Spleen (tissue), 11 donors: ENCODE measurements at regions not wholly inside any gene's neighbourhood (a gene's known extent, or its start where the extent isn't known, plus 50 kb on each side); places are given as distances from the start of the nearest gene placed in this dataset.

Experiments
- DNase-seq: peaks from one replicate; pipeline ENCODE4 v3.0.0-alpha.2; 2020
- H3K27ac ChIP-seq, 8 donors: fragments of 200-600 bp; sonication (generic) in 7 of 8; 1 replicate in 4 of 8; 2 replicates in 4 of 8; pipeline versions ENCODE4 v1.5.0 to v1.8.0; 2016 to 2021; ENCODE audit warnings: inconsistent platforms in 4 of 8, mild to moderate bottlenecking in 4 of 8, moderate library complexity in 1 of 8
- H3K27me3 ChIP-seq, 7 donors: fragments of 200-600 bp; sonication (generic) in 6 of 7; replicated peaks in 1 of 7; 1 replicate in 4 of 7; 2 replicates in 3 of 7; pipeline versions ENCODE4 v1.5.0 to v1.8.0; 2016 to 2021; ENCODE audit warnings: inconsistent platforms in 3 of 7, mild to moderate bottlenecking in 1 of 7
- H3K36me3 ChIP-seq, 6 donors: fragments of 200-600 bp; sonication (generic) in 5 of 6; 1 replicate in 4 of 6; 2 replicates in 2 of 6; pipeline versions ENCODE4 v1.5.0 to v1.8.0; 2016 to 2021; ENCODE audit warnings: inconsistent platforms in 2 of 6
- H3K4me1 ChIP-seq, 6 donors: fragments of 200-600 bp; sonication (generic) in 5 of 6; 1 replicate in 3 of 6; 2 replicates in 3 of 6; pipeline versions ENCODE4 v1.5.0 to v1.8.0; 2016 to 2021; ENCODE audit warnings: inconsistent platforms in 3 of 6
- H3K4me3 ChIP-seq, 8 donors: fragments of 200-600 bp; sonication (generic) in 7 of 8; 1 replicate in 4 of 8; 2 replicates in 4 of 8; pipeline versions ENCODE4 v1.5.0 to v1.8.0; 2016 to 2021; ENCODE audit warnings: inconsistent platforms in 4 of 8, mild to moderate bottlenecking in 4 of 8, moderate library complexity in 2 of 8
- H3K9me3 ChIP-seq, 8 donors: fragments of 200-600 bp; sonication (generic) in 7 of 8; 1 replicate in 4 of 8; 2 replicates in 4 of 8; pipeline versions ENCODE4 v1.5.0 to v1.8.0; 2016 to 2021; ENCODE audit warnings: inconsistent platforms in 4 of 8
- POLR2A ChIP-seq, 3 donors: fragments of 450-650 bp; IDR thresholded peaks; one replicate each; pipeline ENCODE4 v1.5.1; 2017; ENCODE audit warnings: antibody characterized with exemption in 3 of 3, mild to moderate bottlenecking in 1 of 3
- POLR2AphosphoS5 ChIP-seq, 3 donors: sonication (generic); formaldehyde crosslinking; IDR thresholded peaks; one replicate each; pipeline ENCODE4 v1.5.1; 2017; ENCODE audit warnings: antibody characterized with exemption in 3 of 3
- WGBS, 5 donors: extraction: QIAGEN DNeasy Blood & Tissue Kit in 3 of 5; methylation state at CpG; one replicate each; pipeline versions ENCODE4 v1.1.5 to v1.1.7; 2013 to 2018; 5-methylcytosine and 5-hydroxymethylcytosine counted together
- intact Hi-C: fragments of 100-400 bp; cut with DNase I; formaldehyde crosslinking; loops from one replicate; pipeline ENCODE4 v1.15.0; 2023; ENCODE audit warnings: low total_unique reads
- TF ChIP-seq, protein P1 (sequence below), 11 experiments: fragments of 200-600 bp in 7 of 11; fragments of 450-650 bp in 4 of 11; sonication (generic) in 4 of 11; IDR thresholded peaks in 8 of 11; conservative IDR thresholded peaks in 3 of 11; 1 replicate in 7 of 11; 2 replicates in 4 of 11; pipeline versions ENCODE4 v1.4.0 to v1.8.0; 2016 to 2021; ENCODE audit warnings: antibody characterized with exemption in 11 of 11, inconsistent platforms in 4 of 11, mild to moderate bottlenecking in 1 of 11
- donor health status: healthy with polysubstance abuse.
- donor health status: DM: no; HTN: no; CAD: no; lungs with moderate emphysema.
- donor health status: DM: no; HTN: no; CAD: no.
- donor health status: Bipolar disorder and iron deficiency.
- donor health status: healthy.
- donor health status: DM: no; HTN: no; CAD: no.
- donor health status: DM: yes; HTN: yes; CAD: no.

- H3K4me1 ChIP-seq = peaks cover 0 to 7% (median 5%) of the 10 kb centered on the region in 6 donors
- intact Hi-C loops = loop anchor here (5.0 to 10.0 kb wide), 3 partner anchors 331 to 729 kb away; partner anchors contain the start of gene GRIK3
- peak; percentile 90 for DNase-seq
- H3K9me3 ChIP-seq = no peaks in the 10 kb centered on the region
- H3K27ac ChIP-seq = no peak overlapping the region
- H3K36me3 ChIP-seq = no peaks in the 10 kb centered on the region
- TF ChIP-seq POLR2AphosphoS5 (IDR thresholded peaks at IDR 0.05) = no peak
- TF ChIP-seq POLR2A (IDR thresholded peaks at IDR 0.05) = no peak
- TF ChIP-seq, protein P1, sequence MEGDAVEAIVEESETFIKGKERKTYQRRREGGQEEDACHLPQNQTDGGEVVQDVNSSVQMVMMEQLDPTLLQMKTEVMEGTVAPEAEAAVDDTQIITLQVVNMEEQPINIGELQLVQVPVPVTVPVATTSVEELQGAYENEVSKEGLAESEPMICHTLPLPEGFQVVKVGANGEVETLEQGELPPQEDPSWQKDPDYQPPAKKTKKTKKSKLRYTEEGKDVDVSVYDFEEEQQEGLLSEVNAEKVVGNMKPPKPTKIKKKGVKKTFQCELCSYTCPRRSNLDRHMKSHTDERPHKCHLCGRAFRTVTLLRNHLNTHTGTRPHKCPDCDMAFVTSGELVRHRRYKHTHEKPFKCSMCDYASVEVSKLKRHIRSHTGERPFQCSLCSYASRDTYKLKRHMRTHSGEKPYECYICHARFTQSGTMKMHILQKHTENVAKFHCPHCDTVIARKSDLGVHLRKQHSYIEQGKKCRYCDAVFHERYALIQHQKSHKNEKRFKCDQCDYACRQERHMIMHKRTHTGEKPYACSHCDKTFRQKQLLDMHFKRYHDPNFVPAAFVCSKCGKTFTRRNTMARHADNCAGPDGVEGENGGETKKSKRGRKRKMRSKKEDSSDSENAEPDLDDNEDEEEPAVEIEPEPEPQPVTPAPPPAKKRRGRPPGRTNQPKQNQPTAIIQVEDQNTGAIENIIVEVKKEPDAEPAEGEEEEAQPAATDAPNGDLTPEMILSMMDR (IDR thresholded peaks at IDR 0.05 in 8 of 11, conservative IDR thresholded peaks at IDR 0.05 in 3 of 11) = peak; percentile 67 to 92 (median 84)
- 22 to 26% (median 25%) methylated on average over 17 to 19 of the region's 19 CpGs for WGBS, 5 donors
- H3K4me3 ChIP-seq = no peak overlapping the region
- peaks cover 0 to 77% (median 9%) of the 10 kb centered on the region in 7 donors for H3K27me3 ChIP-seq
Measured at GRCh38 chr1:36703526-36704208, 221.0 kb upstream of the CSF3R start.

DNA sequence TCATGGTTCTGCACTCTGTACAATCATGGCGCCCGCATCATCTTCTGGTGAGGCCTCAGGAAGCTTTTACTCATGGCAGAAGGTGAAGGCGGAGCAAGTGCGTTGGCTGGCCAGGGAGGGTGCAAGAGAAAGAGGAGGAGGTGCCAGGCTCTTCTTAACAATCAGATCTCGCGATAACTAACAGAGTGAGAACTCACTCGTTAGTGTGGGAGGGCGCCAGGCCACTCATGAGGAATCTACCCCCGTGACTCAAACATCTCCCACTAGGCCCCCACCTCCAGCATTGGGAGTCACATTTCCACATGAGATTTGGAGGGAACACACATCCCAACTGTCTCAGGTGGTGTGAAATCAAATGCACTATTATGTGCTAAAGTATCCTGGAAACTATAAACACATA, 220.2 kb upstream of the CSF3R start:
- Histone ChIP-seq H3K36me3 (no peaks in the 10 kb centered on the region), H3K4me1 (peaks cover 0 to 7% (median 5%) of the 10 kb centered on the region in 6 donors), H3K9me3 (no peaks in the 10 kb centered on the region), H3K4me3 (no peak overlapping the region), H3K27me3 (peaks cover 0 to 75% (median 9%) of the 10 kb centered on the region in 7 donors), H3K27ac (no peak overlapping the region)
- DNase-seq = no peak
- TF ChIP-seq POLR2A (IDR thresholded peaks at IDR 0.05) = no peak
- TF ChIP-seq, protein P1 (IDR thresholded peaks at IDR 0.05 in 8 of 11, conservative IDR thresholded peaks at IDR 0.05 in 3 of 11) = no peak
- no peak for TF ChIP-seq POLR2AphosphoS5 (IDR thresholded peaks at IDR 0.05)
- 81 to 87% (median 84%) methylated on average over 9 of the region's 9 CpGs for WGBS, 5 donors
- intact Hi-C loops = loop anchor here (5.0 to 10.0 kb wide), 3 partner anchors 332 to 729 kb away; partner anchors contain the start of gene GRIK3

- TF ChIP-seq, protein P1 (IDR thresholded peaks at IDR 0.05 in 8 of 11, conservative IDR thresholded peaks at IDR 0.05 in 3 of 11) = no peak
- TF ChIP-seq POLR2AphosphoS5 (IDR thresholded peaks at IDR 0.05) (no peak), POLR2A (IDR thresholded peaks at IDR 0.05) (no peak)
- no peak for DNase-seq
- intact Hi-C loops = no loop called here
- H3K4me1 ChIP-seq = peaks cover 0 to 7% (median 5%) of the 10 kb centered on the region in 6 donors
- no peak overlapping the region for H3K27ac ChIP-seq
- peaks cover 0 to 68% (median under 1%) of the 10 kb centered on the region in 7 donors for H3K27me3 ChIP-seq
- H3K9me3 ChIP-seq = no peaks in the 10 kb centered on the region
- H3K4me3 ChIP-seq = no peak overlapping the region
- WGBS, 5 donors = 61 to 70% (median 62%) methylated on average over 10 of the region's 10 CpGs
- H3K36me3 ChIP-seq = no peaks in the 10 kb centered on the region
Measured at GRCh38 chr1:36699113-36699911, 216.6 kb upstream of the CSF3R start.
